Activated CD4-positive, alpha-beta T cell treated with anti-CD3 and anti-CD28 coated beads for 4 hours (primary cell): ENCODE measurements at regions not wholly inside any gene's neighbourhood (a gene's known extent, or its start where the extent isn't known, plus 50 kb on each side); places are given as distances from the start of the nearest gene placed in this dataset.
"Not testable (repeated sequence)": the region's sequence is repeated elsewhere in the genome, so short reads cannot be mapped to it uniquely, and the experiment has no call there.

ENCODE experiments used
- DNase-seq, 2 donors: peaks; one replicate each; pipeline ENCODE4 v3.0.0-alpha.2; 2020

DNA sequence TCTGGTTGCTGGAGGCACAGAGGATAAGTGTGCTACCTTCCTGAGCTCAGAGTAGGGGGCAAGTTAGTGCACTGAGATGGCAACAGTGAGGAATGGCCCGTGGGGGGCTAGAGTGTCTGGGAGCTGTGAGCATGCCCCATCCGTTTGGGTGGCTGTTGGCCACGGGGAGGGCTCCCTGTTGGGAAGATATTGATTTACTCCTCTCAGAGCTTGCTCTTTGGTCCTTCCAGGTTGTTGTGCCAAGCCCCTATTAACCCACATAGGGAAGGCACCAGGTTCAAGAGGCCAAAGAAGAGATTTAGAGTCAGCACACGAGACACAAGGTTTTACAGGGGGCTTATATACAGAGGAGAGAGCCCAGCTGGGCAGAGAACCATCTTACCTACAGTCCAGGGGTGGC, 318.8 kb downstream of the TSN start:
- DNase-seq: no peak

DNA sequence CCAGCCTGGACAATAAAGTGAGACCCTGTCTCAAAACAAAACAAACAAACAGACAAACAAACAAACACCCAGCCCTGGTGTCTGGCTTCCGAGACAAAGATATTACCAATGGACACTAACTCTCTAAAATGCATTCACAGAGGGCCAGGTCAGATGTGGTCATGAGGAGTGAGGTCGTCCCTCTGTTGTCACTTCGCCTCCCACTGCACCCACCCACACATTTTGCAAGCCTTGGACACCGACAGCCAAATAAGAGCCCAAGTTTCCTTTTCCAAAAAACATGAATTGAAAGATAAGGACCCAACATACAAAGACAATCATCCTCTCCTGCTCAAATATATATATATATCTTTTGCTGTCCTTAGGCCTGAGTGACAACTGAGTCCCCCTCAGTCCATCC, 319.9 kb downstream of the TSN start:
- DNase-seq: no peak

DNA sequence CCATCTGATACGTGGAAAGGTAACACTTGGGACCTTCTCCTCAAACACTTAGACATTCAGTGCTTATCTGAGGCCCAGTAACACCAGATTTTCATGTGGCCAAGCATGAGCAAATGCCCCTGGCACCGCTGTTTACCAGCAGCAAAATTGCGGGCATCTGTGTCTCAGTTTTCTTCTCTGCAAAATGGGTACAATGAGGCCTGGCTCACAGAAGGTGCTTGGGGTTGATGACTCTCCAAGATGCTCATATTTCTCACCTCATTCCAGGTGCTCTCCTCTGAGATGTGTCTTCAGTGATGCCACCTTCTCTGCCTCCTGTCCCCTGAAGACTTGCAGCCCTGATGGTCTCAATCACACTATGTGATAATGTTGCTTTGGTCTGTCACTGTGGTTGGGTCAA, 321.7 kb downstream of the TSN start:
- no peak for DNase-seq

DNA sequence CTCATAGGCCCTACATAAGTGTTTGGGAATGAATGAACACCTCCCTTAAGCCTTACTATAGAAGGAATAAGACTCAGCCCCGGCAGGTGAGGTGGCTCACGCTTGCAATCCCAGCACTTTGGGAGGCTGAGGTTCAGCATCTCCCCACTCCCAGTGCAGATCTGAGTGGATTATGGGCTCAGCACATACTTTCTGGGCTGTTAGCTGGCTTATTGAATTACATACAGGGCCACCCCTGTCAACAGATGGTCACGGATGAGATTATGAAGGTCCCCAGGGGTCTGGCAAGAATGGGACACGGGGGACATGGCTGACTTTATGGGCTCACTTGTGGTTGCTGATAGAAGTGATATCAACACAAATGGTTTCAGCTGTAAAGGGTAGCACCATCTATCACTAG, 322.3 kb downstream of the TSN start:
- no peak for DNase-seq

DNA sequence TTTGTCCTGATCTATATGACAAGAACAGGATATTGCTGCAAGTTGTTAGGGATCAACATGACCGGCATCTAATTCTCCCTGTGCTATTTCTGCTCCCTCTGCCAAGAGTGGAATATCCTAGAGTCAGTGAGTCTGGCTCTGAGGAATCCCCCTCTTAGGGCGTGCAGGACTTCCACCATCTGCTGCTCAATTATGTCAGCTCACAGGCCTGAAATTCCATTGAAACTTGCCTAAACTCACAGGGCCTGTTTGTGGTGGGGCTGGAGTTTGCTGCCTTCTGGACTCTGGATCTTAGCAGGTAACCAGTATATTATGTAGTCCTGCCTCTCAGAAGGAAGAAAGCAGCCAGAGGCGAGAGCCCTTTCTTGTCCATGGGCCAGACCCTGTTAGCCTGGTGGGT, 323.0 kb downstream of the TSN start:
- no peak for DNase-seq

DNA sequence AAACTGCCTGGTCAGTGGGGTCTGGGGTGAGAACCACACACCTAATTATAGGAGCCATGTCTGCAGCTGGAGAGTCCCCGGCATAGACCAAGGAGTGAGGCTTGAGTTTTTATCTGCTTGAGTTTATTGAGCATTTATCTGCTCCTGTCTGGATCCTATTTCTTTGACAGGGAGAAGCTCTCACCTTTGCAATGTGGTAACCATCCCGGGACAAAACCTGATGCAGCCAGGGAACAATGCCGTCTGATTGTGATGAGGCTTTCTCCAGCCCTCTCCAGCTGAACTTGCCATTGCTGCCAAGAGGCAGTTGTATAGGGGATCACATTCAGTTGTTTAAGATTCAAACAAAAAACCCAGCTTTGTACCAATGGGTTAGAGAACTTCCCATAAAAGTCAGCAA, 324.4 kb downstream of the TSN start:
- DNase-seq: no peak

DNA sequence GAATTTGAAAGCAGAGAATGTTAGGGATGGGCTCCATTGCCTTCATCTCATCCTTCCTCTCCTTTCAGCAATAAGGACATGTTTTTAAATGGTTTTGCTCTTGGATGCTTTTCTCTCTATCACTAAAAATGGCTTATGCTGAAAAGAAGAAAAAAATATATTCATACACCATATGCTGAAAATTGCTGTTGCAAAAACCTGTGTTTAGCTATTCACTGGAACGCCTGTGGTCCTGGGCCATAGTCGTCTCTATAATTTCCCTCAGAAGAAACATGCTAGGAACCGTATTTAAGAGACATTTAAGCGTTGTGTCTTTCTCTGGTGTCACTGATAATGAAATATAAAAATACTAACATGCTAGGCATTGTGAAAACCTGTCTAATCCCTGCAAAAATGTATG, 324.9 kb downstream of the TSN start:
- no peak for DNase-seq

DNA sequence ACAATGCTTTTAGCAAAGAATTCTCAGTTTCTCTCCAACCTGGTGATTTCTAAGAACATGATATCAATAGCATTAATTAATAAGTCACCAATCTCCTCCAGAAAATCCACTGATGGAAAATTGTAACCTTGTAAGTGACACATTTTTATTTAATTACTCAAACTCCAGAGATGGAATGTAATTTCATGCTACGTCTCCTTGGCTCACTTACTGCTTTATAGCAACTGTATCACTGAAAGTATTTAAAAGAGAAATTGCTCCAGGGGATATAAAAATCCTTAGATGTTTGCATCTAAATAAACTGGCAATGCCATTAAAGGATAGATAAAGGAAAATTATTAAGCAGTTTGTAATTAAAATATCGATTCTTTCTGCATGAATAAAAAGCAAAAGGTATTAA, 325.4 kb downstream of the TSN start:
- no peak for DNase-seq

DNA sequence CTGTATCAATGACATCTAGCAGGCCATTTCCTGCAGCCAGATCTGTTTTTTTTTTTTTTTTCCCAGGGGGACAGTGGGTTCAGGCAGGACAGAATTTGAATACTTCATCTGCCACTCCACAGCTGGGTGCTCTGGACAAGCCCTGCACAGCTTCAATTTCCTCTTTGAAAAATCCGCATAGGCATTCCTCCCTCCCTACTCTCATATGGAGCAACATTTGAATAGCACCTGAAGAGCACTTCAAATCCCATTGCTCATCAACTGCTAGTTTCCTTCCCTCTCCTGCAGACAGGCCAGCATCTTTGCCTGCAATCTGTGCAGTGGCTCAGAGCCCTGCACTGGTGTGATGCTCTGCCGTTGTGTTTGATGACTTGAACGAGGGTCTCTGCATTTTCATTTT, 326.3 kb downstream of the TSN start:
- no peak for DNase-seq

DNA sequence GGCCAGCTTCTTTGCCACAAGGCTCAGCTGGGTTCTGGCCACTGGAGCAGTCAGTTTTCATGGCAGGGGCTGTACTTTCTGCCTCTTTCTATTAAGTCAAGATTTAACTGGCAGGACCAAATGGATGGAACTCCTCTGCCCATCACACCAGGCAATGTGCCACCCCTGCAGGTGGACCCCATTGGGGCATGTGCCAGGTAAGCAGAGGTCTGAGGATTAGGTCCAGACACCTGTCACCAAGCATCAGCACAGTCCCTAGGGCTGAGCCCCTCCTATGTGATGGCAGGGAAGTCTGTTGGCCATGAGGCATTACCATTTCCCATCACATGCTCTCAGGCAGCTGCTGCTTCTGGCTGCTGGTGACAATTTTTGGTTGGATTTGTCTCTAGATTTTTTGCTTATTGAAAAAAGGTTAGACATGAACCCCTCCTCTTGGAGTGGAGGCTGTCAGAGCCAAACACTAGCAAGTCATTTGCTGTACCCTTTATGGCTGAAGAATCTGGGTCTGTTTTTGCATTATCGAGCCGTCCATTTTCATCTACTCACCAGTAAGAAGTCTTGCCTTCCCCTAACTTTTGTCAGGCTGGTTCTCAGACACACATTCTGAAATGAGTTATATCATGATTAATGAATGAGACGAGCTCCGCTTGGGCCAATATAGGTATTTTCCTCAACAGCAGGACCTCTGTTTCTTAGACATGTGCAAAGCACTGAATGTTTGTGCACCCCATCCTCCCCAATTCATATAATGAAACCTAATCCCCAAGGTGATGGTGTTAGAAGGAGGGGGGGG, 328.0 kb downstream of the TSN start:
- DNase-seq: no peak

DNA sequence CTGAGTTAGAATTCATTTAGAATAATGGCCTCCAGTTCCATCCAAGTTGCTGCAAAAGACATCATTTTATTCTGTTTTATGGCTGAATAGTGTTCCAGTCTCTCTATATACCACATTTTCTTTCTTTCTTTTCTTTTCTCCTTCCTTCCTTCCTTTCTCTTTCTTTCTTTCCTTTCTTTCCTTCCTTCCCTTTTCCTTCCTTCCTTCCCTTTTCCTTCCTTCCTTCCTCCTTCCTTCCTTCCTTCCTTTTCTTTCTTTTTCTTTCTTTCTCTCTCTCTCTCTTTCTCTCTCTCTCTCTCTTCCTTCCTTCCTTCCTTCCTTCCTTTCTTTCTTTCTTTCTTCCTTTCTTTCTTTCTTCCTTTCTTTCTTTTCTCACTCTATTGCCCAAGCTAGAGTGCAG, 330.2 kb downstream of the TSN start:
- not testable (repeated sequence) for DNase-seq

DNA sequence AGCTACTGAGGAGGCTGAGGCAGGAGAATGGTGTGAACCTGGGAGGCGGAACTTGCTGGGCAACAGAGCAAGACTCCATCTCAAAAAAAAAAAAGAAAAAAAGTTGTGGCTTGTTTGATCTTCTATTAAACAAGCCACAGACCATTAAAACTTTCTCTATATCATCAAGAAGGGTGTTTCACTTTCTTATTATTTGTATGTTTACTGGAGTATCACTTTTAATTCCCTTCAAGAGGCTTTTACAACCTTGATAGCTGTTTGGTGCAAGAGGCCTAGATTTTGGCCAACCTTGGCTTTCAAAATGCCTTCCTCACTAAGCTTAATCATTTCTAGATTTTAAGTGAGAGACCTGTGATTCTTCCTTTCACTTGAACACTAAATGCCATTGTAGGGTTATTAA, 339.1 kb downstream of the TSN start:
- DNase-seq: no peak

DNA sequence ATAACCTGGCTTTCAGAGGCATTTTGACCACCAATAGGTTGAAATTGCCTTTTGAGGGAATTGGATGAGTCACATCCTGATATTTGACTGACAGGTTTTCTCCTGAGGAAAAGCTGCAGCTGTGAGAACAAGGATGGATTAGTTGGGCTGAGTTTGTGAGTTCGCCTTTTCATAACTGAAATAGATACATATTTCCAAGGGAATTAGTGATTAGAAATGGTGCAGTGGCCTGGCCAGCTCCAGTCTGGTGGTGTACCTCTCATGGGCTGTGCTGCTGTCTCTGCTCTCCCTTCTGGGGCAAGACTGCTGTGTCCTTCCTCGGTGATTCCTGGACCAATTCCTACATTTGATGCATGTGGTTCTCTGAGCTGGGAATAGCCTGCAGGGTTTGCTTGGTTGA, 341.3 kb downstream of the TSN start:
- DNase-seq: no peak

DNA sequence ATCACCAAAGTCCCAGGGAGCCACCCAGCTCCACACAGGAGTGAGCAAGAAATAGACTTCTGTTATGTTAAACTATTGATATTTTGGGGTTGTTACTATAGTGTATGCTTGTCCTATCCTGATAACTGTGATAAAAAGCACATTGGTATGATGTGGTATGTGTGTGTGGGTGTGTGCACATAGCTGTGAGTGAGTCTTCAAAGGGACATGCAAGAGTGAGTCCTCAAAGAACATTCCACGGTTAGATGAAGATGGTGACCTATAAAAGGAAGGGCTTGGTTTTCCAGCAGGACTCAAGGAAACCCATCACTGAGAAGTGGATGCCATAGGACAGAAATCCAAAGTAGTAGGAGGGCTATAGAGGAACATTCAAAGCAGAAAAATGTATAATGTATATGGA, 342.9 kb downstream of the TSN start:
- DNase-seq: no peak

DNA sequence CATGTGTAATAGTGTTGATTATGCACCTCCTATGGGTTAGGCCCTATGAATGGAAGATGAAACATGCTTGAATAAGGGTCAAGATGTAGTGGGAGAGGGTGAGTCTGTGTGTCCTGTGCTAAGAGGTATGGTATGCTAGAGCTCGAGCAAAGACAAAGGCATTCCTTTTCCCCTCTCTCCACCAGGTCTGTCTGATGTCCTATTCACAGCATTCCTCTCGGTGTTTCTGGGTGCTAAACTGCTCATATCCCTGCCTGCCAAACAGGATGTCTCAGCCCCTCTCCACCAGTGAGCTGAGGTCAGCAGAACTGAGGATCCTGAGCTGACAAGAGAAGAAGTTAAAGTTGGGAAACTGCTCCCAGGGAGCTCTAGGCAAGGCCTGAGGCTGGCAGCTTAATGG, 344.9 kb downstream of the TSN start:
- no peak for DNase-seq

DNA sequence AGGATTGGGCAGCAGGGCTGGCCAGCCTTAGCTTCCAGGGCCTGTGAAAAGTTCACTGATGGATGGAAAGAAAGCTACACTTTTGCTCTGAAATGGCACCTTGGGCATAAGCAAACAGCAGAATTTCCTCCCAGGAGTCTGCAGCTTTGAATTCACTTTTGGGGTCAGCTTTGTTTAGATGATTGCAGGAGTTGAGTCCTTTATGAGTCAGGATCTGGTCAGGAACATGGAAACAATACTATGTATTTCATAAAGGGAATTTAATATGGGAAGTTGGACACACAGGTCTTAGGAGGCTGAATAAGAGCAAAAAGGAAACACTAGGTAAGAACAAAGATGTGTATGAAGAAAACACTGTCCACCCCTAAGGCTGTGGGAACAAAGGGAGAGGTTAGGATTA, 345.3 kb downstream of the TSN start:
- DNase-seq: no peak

DNA sequence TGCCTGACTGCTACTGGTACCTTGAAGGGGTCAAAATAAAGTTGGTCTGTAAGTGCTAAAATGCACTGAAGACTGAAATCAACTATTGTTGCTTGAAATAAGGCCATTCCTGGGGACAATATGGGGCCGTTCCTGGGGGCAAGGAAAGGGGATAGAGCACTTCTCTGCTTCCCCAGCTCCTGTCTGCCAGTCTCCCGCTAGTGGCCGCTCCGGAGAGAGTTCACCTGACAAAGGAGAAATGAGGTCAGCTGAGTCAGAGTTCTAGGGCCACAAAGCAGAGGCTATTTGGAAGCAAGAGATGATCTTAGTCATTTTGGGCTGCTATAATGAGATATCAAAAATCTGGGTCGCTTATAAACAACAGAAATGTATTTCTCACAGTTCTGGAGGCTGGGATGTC, 345.9 kb downstream of the TSN start:
- DNase-seq: no peak

DNA sequence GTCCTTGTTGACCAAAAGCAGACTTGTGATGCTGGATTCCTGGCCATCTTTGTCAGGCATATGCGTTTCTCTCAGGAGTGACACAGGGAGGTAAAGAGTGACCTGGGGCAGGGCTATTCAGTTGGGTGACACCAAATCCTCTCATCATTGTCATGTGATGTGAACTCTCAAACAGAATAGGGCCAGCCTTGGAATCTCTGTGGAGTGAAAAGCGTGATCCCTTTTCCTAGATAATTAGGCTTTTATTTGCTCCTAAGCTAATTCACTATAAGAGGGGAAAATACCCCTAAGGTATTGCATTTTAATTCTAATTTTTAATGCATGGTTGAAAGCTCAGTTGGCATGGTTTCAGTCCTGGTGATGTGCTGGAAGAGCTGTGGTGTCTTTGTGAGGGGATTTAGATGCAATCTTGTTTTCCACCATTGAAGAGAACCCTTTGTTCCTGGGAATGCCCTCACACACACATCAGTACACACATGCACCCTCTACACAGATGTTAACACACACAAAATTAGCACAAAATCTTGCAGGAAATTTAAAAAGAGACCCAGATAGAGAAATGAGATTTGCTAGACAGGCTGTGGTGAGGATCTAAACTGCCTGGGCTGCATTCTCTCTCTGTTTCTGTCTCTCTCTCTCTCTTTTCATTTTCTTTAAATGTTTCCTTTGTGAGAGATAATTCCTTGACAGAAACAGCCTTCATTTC, 349.9 kb downstream of the TSN start:
- no peak for DNase-seq

DNA sequence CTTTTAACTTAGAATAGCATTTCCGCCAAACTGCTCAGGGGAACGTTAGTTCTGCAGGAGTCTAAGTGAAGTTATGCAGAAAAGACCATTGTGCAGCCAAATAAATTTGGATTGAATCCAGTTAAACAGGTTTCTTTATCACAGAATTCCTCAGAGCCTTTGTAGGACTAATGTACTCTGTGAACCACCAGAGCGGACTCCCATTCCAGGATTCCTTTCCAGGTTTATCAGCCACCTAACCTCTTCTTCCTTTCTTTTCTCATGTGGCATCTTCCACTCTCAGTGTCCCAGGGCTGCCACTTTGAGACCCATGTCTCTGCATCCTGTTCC, 350.4 kb downstream of the TSN start:
- no peak for DNase-seq

DNA sequence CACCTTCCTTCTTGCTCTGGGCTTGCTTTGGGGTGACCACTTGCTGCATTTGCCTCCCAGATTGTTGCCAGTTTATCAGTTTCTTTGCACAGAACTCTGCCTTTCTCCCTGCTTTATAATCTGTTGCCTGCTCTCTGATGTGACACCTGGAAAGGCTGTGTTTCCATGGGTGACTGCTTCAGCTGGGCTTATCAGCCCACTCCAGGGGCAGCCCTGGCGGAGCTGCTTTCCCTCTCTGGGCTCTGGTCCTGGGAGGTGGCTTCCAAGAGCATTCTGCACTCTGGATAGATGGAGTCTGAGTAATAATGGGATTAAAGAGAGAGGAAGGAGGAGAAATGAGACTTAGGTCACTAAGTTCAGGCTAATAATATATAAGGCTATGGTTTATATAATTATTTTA, 352.7 kb downstream of the TSN start:
- no peak for DNase-seq

DNA sequence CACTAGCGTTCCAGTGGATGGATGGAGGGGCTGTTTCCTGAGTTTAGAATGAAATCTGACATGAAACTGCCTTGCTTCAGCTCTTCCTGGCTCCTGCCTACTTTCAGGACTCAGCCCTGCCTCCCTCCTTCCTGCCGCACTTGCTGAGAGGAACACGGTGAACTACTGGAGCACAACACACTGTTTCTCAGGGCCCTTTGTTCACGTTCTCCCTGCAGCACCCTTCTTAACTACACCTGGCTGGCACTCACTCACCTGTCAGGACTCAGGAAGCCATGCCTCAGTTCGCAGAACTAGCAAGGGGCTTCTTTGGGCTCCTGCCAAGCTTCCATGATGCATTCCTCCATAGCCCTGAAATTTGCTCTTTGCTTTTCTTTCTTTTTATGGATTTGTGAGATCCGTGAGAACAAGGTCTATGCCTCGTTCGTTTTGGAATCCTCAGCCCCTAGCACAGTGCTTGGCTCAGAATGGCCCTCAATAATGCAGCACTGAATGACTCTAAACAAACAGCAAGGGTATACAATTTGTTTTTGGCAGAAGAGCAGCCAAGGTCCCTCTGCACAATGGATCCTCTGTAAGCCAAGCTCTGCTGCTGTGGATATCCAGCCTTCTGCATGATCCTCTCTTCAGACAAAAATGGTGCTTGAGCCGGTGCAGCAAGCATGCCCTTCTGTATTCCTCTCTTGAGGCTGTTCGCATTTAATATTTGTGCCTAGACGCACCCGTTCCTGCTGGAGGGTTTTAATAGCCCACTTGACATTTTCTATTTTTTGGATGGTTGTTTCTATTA, 357.0 kb downstream of the TSN start:
- no peak for DNase-seq

DNA sequence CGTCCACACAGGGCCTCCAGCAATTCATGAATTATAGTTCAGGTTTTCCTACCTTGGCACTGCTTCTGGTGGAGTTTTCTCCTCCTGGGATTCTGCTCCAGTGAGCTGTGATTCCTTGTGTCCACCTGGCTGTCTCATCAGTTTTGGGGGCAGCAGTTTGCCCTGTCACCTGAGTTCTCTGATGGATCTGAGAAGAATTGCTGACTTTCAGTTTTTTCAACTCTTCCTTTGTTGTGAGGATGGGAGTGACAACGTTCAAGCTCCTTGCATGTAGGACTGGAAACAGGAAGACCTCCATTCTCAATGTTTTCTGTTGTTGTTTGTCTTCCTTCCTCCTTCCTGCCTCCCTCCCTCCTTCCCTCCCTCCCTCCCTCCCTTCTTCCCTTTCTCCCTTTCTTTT, 359.0 kb downstream of the TSN start:
- DNase-seq: no peak

DNA sequence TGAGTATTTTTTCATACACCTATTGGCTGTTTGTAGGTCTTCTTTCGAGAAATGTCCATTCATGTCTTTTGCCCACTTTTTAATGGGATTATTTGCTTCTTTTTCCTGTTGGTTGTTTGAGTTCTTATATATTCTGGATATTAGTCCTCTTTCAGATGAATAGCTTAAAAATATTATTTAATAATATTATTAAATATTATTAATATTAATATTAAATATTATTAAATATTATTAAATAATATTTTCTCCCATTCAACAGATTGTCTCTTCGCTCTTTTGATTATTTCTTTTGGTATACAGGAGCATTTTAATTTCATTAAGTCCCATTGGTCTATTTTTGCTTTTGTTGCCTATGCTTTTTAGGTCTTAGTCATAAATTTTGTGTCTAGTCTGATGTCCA, 361.9 kb downstream of the TSN start:
- DNase-seq: no peak

DNA sequence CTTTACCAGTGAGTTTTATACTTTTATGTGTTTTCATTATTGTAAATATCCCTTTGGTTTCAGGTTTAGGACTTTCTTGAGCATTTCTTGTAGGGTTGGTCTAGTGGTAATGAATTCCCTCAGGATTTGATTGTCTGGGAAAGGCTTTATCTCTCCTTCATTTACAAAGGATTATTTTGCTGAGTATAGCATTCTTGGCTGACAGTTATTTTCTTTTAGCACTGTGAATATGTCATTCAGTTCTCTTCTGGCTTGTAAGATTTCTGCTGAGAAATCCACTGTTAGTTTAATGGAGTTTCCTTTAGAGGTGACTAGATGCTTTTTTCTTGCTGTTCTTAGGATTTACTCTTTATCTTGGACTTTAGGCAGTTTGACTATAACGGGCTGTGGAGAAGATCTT, 373.9 kb downstream of the TSN start:
- DNase-seq: no peak
